ENCODE measurements at regions not wholly inside any gene's neighbourhood (a gene's known extent, or its start where the extent isn't known, plus 50 kb on each side); places are given as distances from the start of the nearest gene placed in this dataset.
"Not testable (repeated sequence)": the region's sequence is repeated elsewhere in the genome, so short reads cannot be mapped to it uniquely, and the experiment has no call there.

DNA sequence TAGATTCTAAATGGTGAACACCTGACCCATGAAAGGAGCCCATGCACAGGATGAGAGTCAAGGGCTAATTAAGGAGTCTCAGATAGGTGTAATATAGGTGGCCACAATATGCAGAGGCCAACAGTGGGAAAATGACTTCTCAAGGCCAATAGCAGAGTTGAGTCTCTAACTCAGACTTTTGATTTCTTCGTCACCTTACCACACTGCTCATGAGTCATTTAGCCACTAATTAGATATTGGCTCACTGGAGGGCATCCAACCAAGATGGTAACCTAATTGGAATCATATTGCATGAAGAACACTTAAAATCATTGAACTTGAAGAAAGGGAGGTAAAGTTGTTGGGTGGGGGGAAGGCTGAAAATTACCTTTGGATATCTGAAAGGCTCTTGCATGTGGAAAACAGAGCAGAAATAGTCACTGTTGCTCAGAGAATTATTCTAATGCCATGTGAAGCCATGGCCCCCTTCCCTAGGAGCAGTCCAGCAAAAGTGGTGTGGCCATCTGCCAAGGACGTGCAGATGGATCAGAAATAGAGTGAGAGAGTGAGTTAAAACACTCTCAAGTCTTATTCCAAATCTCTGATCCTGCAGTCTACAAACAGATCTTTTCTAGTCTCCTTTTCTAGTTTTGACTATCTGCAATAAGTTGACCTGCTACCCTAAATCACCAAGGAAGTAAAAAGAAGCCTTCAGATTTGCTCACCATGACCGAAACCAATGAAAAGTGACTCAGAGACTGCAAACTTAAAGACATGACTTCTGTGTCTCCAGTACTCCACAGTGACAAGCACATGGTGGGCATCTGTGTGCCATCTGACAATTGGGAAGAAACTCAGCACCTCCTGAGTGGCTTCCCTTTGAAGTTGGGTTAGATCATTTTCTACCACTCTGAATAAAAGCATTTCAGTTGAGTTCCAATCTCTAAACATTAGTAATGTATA, 93.9 kb upstream of the C1QTNF7 start:
- Mint-ChIP-seq H3K4me1 (no peaks in the 10 kb centered on the region), H3K27me3 (no peaks in the 10 kb centered on the region)

DNA sequence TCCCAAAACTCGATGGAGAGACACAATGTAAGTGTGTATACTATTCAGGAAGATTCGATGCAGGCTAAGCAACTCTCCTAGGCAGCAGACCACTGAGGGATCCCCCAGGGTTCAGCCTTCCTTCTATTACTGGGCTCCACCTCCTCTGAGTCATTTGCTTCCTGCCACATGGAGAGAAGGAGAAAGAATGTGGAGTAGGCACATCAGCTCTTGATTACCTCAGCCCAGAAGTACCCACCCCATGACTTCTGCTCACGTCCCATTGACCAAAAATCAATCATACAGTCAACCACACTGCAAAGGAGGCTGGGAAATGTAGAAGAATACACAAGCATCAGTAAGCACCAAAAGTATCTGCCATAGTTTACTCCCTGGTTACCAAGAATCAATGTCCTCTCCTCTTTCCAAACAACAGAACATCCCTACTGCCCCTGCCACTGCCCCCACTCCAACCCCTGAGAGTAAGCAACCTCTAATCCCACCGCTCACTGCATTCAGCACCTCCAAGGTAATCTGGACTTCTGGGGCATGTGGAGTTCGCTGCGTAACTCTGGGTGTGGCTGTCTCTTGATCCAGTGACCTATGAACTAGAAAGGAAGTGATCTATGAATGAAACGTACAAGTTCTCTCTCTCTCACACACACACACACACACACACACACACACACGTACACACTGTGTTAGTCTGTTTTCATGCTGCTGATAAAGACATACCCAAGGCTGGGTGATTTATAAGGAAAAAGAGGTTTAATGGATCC, 91.2 kb upstream of the C1QTNF7 start:
- no peak for ATAC-seq (ENCODE audit: low read depth in 2 of 2)
- H3K4me3 ChIP-seq (ENCODE audit: low read depth, low read length): no peak overlapping the region
- H3K9me3 ChIP-seq (ENCODE audit: control insufficient read depth in 2 of 2, low read length in 2 of 2): no peaks in the 10 kb centered on the region
- Mint-ChIP-seq H3K36me3 (no peaks in the 10 kb centered on the region), H3K27ac (peak overlapping the region in 1 of 3 donors; percentile 50), H3K9me3 (peaks cover 0 to 2% (median 0%) of the 10 kb centered on the region in 7 donors), H3K27me3 (no peaks in the 10 kb centered on the region), H3K4me3 (peak overlapping the region in 1 of 4 donors; percentile 47), H3K4me1 (no peaks in the 10 kb centered on the region)
- H3K4me1 ChIP-seq (ENCODE audit: control insufficient read depth, insufficient read depth, low read length, poor library complexity, severe bottlenecking): no peaks in the 10 kb centered on the region
- DNase-seq: no peak
- no peaks in the 10 kb centered on the region for H3K36me3 ChIP-seq (ENCODE audit: control insufficient read depth, insufficient read depth, low read length)
- no peak overlapping the region for H3K27ac ChIP-seq (ENCODE audit: insufficient read depth, low read length, poor library complexity, severe bottlenecking)
- H3K27me3 ChIP-seq (ENCODE audit: control insufficient read depth, insufficient read depth, low read length): no peaks in the 10 kb centered on the region

More for the DNA sequence above, 93.9 kb upstream of the C1QTNF7 start:
- DNase-seq (no peak), ATAC-seq (ENCODE audit: low read depth in 2 of 2) (no peak)
- Mint-ChIP-seq H3K4me3 (no peak overlapping the region), H3K27ac (no peak overlapping the region), H3K36me3 (no peaks in the 10 kb centered on the region), H3K9me3 (peaks cover 0 to 2% (median 0%) of the 10 kb centered on the region in 7 donors)
- Histone ChIP-seq H3K4me3 (ENCODE audit: low read depth, low read length) (no peak overlapping the region), H3K9me3 (ENCODE audit: control insufficient read depth in 2 of 2, low read length in 2 of 2) (no peaks in the 10 kb centered on the region), H3K4me1 (ENCODE audit: control insufficient read depth, insufficient read depth, low read length, poor library complexity, severe bottlenecking) (no peaks in the 10 kb centered on the region), H3K27ac (ENCODE audit: insufficient read depth, low read length, poor library complexity, severe bottlenecking) (no peak overlapping the region), H3K36me3 (ENCODE audit: control insufficient read depth, insufficient read depth, low read length) (no peaks in the 10 kb centered on the region), H3K27me3 (ENCODE audit: control insufficient read depth, insufficient read depth, low read length) (no peaks in the 10 kb centered on the region)

DNA sequence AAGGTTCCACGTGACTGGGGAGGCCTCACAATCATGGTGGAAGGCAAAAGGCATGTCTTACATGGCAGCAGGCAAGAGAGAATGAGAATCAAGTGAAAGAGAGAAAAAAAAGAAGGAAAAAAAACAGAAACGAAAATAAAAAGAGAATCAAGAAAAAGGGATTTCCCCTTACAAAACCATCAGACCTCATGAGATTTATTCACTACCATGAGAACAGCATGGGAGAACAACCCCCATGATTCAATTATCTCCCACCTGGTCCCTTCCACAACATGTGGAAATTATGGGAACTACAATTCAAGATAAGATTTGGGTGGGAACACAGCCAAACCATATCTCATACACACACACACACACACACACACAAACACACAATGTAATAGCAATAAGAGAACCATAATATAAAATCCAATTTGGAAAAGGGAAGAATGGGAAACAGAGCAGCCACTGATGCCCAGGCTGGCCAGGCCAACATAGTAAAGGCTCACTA, 90.6 kb upstream of the C1QTNF7 start:
- not testable (repeated sequence) for H3K36me3 ChIP-seq (ENCODE audit: control insufficient read depth, insufficient read depth, low read length); H3K27me3 Mint-ChIP-seq; H3K9me3 ChIP-seq (ENCODE audit: control insufficient read depth in 2 of 2, low read length in 2 of 2); ATAC-seq (ENCODE audit: low read depth in 2 of 2); H3K4me3 Mint-ChIP-seq; H3K27ac ChIP-seq (ENCODE audit: insufficient read depth, low read length, poor library complexity, severe bottlenecking); H3K9me3 Mint-ChIP-seq; DNase-seq; H3K4me3 ChIP-seq (ENCODE audit: low read depth, low read length); H3K36me3 Mint-ChIP-seq; H3K4me1 Mint-ChIP-seq; H3K27me3 ChIP-seq (ENCODE audit: control insufficient read depth, insufficient read depth, low read length); H3K27ac Mint-ChIP-seq; H3K4me1 ChIP-seq (ENCODE audit: control insufficient read depth, insufficient read depth, low read length, poor library complexity, severe bottlenecking)

DNA sequence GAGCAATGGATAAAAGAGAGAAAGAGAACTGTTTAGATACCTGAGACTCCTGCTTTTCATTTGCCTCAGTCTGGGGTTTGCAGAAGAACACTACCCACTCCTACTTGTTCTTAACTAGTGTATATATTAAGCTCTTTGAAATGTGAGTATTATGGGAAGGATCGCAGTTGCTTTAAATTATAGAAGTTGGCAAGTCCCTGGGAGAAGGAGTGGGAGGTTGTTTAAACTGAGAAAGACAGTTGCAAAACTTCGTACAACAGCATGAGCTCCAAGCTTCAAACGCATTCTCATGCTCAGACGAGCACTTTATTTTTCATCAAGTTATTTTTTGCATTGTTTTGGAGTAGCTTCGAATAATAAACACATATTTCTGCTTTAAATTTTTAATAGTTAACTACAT, 88.1 kb upstream of the C1QTNF7 start:
- Mint-ChIP-seq H3K27ac (no peak overlapping the region), H3K4me3 (no peak overlapping the region), H3K4me1 (no peaks in the 10 kb centered on the region), H3K27me3 (no peaks in the 10 kb centered on the region), H3K9me3 (peaks cover 0 to 2% (median 0%) of the 10 kb centered on the region in 7 donors), H3K36me3 (no peaks in the 10 kb centered on the region)
- Histone ChIP-seq H3K4me1 (ENCODE audit: control insufficient read depth, insufficient read depth, low read length, poor library complexity, severe bottlenecking) (no peaks in the 10 kb centered on the region), H3K27ac (ENCODE audit: insufficient read depth, low read length, poor library complexity, severe bottlenecking) (no peak overlapping the region), H3K9me3 (ENCODE audit: control insufficient read depth in 2 of 2, low read length in 2 of 2) (no peaks in the 10 kb centered on the region), H3K4me3 (ENCODE audit: low read depth, low read length) (no peak overlapping the region), H3K36me3 (ENCODE audit: control insufficient read depth, insufficient read depth, low read length) (no peaks in the 10 kb centered on the region), H3K27me3 (ENCODE audit: control insufficient read depth, insufficient read depth, low read length) (no peaks in the 10 kb centered on the region)
- DNase-seq (no peak), ATAC-seq (ENCODE audit: low read depth in 2 of 2) (no peak)

DNA sequence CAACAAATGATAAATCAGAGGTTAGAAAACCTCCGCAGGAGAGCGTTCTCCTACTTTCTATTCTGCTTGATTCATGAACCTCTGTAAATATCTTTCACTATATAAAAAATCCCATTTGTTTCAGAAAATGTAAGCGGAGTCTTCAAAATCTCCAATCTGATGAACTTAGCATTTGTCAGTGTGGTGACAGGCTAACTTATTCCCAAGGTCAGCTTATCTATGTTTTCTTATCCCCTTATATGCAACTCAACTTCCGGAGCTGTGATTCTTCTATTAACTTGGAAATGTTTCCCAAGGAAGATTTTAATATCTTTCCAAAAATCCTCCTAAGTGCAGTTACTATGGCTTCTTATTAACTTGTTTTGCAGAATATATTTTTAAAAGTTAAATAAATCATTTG, 87.5 kb upstream of the C1QTNF7 start:
- no peak overlapping the region for H3K4me3 Mint-ChIP-seq
- no peak overlapping the region for H3K27ac Mint-ChIP-seq
- Histone ChIP-seq H3K27me3 (ENCODE audit: control insufficient read depth, insufficient read depth, low read length) (no peaks in the 10 kb centered on the region), H3K4me1 (ENCODE audit: control insufficient read depth, insufficient read depth, low read length, poor library complexity, severe bottlenecking) (no peaks in the 10 kb centered on the region), H3K27ac (ENCODE audit: insufficient read depth, low read length, poor library complexity, severe bottlenecking) (no peak overlapping the region), H3K4me3 (ENCODE audit: low read depth, low read length) (no peak overlapping the region), H3K9me3 (ENCODE audit: control insufficient read depth in 2 of 2, low read length in 2 of 2) (no peaks in the 10 kb centered on the region), H3K36me3 (ENCODE audit: control insufficient read depth, insufficient read depth, low read length) (no peaks in the 10 kb centered on the region)
- ATAC-seq (ENCODE audit: low read depth in 2 of 2) (no peak), DNase-seq (no peak)
- H3K27me3 Mint-ChIP-seq: no peaks in the 10 kb centered on the region
- no peaks in the 10 kb centered on the region for H3K4me1 Mint-ChIP-seq
- H3K9me3 Mint-ChIP-seq: peaks cover 0 to 2% (median 0%) of the 10 kb centered on the region in 7 donors
- no peaks in the 10 kb centered on the region for H3K36me3 Mint-ChIP-seq

DNA sequence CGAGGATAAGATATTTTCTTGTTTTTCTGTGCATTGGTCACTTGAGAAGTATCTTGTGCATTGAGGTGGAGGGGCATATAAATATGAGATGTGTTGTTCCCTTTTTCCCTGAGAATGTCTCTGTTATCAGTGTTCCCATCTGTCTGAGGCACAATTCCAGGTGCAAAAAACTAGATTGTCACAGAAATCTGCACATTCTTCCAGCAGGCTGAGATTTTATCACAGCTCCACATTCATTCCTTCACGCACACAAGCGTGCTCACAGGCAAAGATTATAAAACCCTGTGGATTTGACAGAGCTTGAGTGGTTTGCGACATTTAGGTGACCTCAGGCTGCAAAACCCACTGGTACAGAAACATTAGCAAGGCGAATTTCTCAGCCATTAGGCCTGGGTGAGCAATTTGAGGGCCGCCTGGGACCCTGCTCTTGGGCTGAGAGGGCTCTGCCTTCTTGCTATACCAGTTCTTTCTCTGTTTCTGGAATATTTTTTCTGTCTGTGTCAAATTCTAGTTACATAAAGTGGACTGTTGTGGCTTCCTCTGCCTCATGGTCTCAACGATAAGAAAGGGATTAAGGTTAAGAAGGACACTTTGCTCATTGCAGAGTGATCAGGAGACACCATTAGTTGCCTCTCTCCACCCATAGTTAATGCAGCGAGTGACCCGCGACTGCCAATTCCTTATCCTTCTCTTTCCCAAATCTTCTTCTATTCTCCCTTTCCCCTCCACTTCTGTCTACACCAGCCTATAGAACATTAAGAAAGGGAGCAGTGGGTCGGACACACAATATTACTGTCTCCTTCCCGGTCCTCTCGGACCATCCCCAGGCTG, 86.7 kb upstream of the C1QTNF7 start:
- ATAC-seq (ENCODE audit: low read depth in 2 of 2): no peak
- H3K36me3 ChIP-seq (ENCODE audit: control insufficient read depth, insufficient read depth, low read length): no peaks in the 10 kb centered on the region
- DNase-seq: no peak
- no peaks in the 10 kb centered on the region for H3K9me3 ChIP-seq (ENCODE audit: control insufficient read depth in 2 of 2, low read length in 2 of 2)
- Mint-ChIP-seq H3K27me3 (no peaks in the 10 kb centered on the region), H3K27ac (no peak overlapping the region), H3K9me3 (peaks cover 0 to 2% (median 0%) of the 10 kb centered on the region in 7 donors), H3K4me3 (no peak overlapping the region), H3K4me1 (no peaks in the 10 kb centered on the region), H3K36me3 (no peaks in the 10 kb centered on the region)
- no peak overlapping the region for H3K27ac ChIP-seq (ENCODE audit: insufficient read depth, low read length, poor library complexity, severe bottlenecking)
- H3K4me3 ChIP-seq (ENCODE audit: low read depth, low read length): no peak overlapping the region
- no peaks in the 10 kb centered on the region for H3K27me3 ChIP-seq (ENCODE audit: control insufficient read depth, insufficient read depth, low read length)
- H3K4me1 ChIP-seq (ENCODE audit: control insufficient read depth, insufficient read depth, low read length, poor library complexity, severe bottlenecking): no peaks in the 10 kb centered on the region

DNA sequence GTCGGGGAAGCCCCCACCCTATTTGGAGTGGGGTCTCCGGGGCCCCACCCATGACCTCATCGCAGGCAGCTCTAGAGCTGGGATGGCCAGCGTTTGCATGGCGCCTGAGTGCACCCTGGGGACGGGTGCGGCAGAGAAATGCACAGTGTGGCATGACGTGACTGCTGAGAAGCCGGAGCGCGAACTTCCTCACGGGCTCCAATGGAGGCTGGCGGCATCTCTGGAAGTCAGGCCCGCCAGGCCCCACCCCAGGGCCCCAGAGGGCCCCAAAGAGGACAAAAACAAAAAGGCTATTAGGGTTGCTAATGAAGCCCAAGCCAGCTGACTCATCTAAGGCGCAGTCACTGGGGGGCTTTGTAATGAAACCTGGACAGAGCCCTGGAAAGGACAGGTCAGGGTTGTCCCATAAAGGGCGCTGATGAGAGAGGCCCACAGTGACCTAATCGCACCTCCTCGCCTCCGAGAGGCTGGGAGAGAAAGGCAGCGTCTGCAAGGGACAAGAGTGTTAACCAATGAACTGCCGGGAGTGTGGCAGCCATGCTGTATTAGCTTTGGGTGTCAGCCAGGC, 86.0 kb upstream of the C1QTNF7 start:
- Histone ChIP-seq H3K4me3 (ENCODE audit: low read depth, low read length) (no peak overlapping the region), H3K36me3 (ENCODE audit: control insufficient read depth, insufficient read depth, low read length) (no peaks in the 10 kb centered on the region), H3K4me1 (ENCODE audit: control insufficient read depth, insufficient read depth, low read length, poor library complexity, severe bottlenecking) (no peaks in the 10 kb centered on the region), H3K9me3 (ENCODE audit: control insufficient read depth in 2 of 2, low read length in 2 of 2) (no peaks in the 10 kb centered on the region), H3K27me3 (ENCODE audit: control insufficient read depth, insufficient read depth, low read length) (no peaks in the 10 kb centered on the region), H3K27ac (ENCODE audit: insufficient read depth, low read length, poor library complexity, severe bottlenecking) (no peak overlapping the region)
- peaks cover 3% of the 10 kb centered on the region for H3K36me3 Mint-ChIP-seq
- DNase-seq (no peak), ATAC-seq (ENCODE audit: low read depth in 2 of 2) (no peak)
- H3K4me3 Mint-ChIP-seq: no peak overlapping the region
- peaks cover 0 to 2% (median 0%) of the 10 kb centered on the region in 7 donors for H3K9me3 Mint-ChIP-seq
- H3K27ac Mint-ChIP-seq: no peak overlapping the region
- H3K27me3 Mint-ChIP-seq: no peaks in the 10 kb centered on the region
- H3K4me1 Mint-ChIP-seq: no peaks in the 10 kb centered on the region
